Thyroid gland (tissue), 4 donors: ENCODE measurements at regions not wholly inside any gene's neighbourhood (a gene's known extent, or its start where the extent isn't known, plus 50 kb on each side); places are given as distances from the start of the nearest gene placed in this dataset.

Experiments
- DNase-seq, 2 donors: peaks; one replicate each; pipeline ENCODE4 v3.0.0-alpha.2; 2019
- H3K27ac ChIP-seq, 3 donors: fragments of 200-600 bp; sonication (generic); 1 replicate in 2 of 3; 2 replicates in 1 of 3; pipeline ENCODE4 v1.5.1; 2016 to 2019; ENCODE audit warnings: mild to moderate bottlenecking in 1 of 3, moderate library complexity in 1 of 3
- H3K27me3 ChIP-seq: fragments of 200-600 bp; sonication (generic); one replicate; pipeline ENCODE4 v1.5.1; 2019
- H3K36me3 ChIP-seq, 2 donors: fragments of 200-600 bp; sonication (generic); one replicate each; pipeline ENCODE4 v1.5.1; 2016 to 2019
- H3K4me1 ChIP-seq, 2 donors: fragments of 200-600 bp; sonication (generic); one replicate each; pipeline ENCODE4 v1.5.1; 2017 to 2019
- H3K4me3 ChIP-seq, 3 donors: fragments of 200-600 bp; sonication (generic); replicated peaks in 1 of 3; 1 replicate in 2 of 3; 2 replicates in 1 of 3; pipeline ENCODE4 v1.5.1; 2016; ENCODE audit warnings: mild to moderate bottlenecking in 1 of 3
- H3K9me3 ChIP-seq: fragments of 200-600 bp; sonication (generic); one replicate; pipeline ENCODE4 v1.5.1; 2017
- CTCF ChIP-seq, 6 experiments: fragments of 200-600 bp in 3 of 6; fragments of 450-650 bp in 3 of 6; sonication (generic) in 3 of 6; IDR thresholded peaks; one replicate each; pipeline ENCODE4 v1.5.1; 2016 to 2019; ENCODE audit warnings: antibody characterized with exemption in 6 of 6, mild to moderate bottlenecking in 2 of 6, inconsistent platforms in 1 of 6, moderate library complexity in 1 of 6
- POLR2A ChIP-seq, 2 donors: fragments of 450-650 bp; IDR thresholded peaks; one replicate each; pipeline ENCODE4 v1.6.1; 2017; ENCODE audit warnings: antibody characterized with exemption in 2 of 2, mild to moderate bottlenecking in 2 of 2, moderate library complexity in 1 of 2
- WGBS, 2 donors: methylation state at CpG; one replicate each; pipeline ENCODE4 v1.1.5; 2017; 5-methylcytosine and 5-hydroxymethylcytosine counted together
- intact Hi-C: fragments of 100-400 bp; cut with DNase I; formaldehyde crosslinking; loops from one replicate; pipeline ENCODE4 v1.15.1; 2023

DNA sequence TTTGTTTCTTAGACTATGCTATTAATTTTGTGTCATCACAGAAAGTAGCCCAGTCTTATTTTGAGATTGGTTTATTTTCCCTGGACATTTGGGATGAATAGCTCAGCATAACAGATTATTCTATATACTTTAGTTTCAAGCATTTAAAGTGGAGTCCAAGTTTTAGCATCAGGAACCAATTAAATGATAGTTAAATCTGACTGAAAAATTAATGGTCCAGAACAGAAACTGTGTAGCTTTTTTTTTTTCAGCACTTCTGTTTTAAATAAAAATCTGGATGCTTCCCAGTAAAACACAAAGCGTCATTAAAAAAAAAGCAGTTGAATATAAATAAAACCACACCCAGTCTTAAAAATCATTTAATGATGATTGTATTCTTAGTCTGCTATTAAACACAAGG is 59.4 kb upstream of the PITX2 start:
- intact Hi-C loops, result no loop called here
- Histone ChIP-seq H3K36me3 (no peaks in the 10 kb centered on the region), H3K4me3 (no peak overlapping the region), H3K4me1 (no peaks in the 10 kb centered on the region), H3K27ac (no peak overlapping the region), H3K9me3 (no peaks in the 10 kb centered on the region), H3K27me3 (no peaks in the 10 kb centered on the region)
- TF ChIP-seq POLR2A (IDR thresholded peaks at IDR 0.05), result no peak
- no peak for TF ChIP-seq CTCF (IDR thresholded peaks at IDR 0.05)
- 77 to 84% methylated on average over 1 of the region's 1 CpG for WGBS, 2 donors
- no peak for DNase-seq

GRCh38 chr4:110683601-110684000 is 60.7 kb upstream of the PITX2 start:
- Histone ChIP-seq H3K36me3 (no peaks in the 10 kb centered on the region), H3K9me3 (no peaks in the 10 kb centered on the region), H3K4me1 (no peaks in the 10 kb centered on the region), H3K27me3 (no peaks in the 10 kb centered on the region), H3K4me3 (no peak overlapping the region), H3K27ac (no peak overlapping the region)
- WGBS, 2 donors, result 86 to 91% methylated on average over 11 of the region's 11 CpGs
- no peak for DNase-seq
- intact Hi-C loops, result no loop called here
- TF ChIP-seq CTCF (IDR thresholded peaks at IDR 0.05), result no peak
- no peak for TF ChIP-seq POLR2A (IDR thresholded peaks at IDR 0.05)

- Histone ChIP-seq H3K4me3 (no peak overlapping the region), H3K4me1 (no peaks in the 10 kb centered on the region), H3K27me3 (no peaks in the 10 kb centered on the region), H3K27ac (no peak overlapping the region), H3K36me3 (no peaks in the 10 kb centered on the region), H3K9me3 (no peaks in the 10 kb centered on the region)
- DNase-seq, result no peak
- 55 to 57% methylated on average over 6 of the region's 6 CpGs for WGBS, 2 donors
- intact Hi-C loops, result no loop called here
- TF ChIP-seq CTCF (IDR thresholded peaks at IDR 0.05) (no peak), POLR2A (IDR thresholded peaks at IDR 0.05) (no peak)
These were observed 79.4 kb upstream of the PITX2 start for GRCh38 chr4:110702326-110702725.

DNA sequence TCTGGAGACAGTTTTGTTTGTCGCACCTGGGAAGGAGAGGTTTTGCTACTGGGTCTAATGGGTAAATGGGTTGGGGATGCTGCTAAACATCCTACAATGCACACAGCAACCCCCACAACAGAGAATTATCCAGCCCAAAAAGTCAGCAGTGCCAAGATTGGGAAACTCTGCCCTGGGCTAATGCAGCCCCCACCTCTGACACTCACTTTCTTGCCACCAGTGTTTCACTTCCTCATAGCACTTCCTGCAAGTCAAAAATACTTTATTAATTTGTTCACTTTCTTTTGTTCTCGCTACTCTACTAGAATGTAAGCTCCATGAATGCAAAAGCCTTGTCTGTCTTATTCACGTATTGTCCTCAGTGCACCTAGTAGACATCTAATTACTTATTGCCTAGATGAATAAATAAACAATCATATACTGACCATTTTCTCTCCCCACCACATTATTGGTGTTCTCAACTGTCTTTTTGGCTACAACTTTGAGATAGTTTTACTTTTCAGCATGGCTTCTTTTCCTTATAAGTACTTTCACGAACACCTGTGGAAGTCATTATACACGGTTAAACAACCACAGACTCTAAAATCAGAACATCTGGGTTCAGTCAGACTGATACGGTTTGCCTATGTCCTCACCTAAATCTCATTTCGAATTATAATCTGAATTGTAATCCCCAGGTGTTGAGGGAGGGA is 82.0 kb upstream of the PITX2 start:
- H3K4me3 ChIP-seq, result no peak overlapping the region
- DNase-seq, result no peak
- no peaks in the 10 kb centered on the region for H3K36me3 ChIP-seq
- 84 to 85% methylated on average over 7 of the region's 7 CpGs for WGBS, 2 donors
- no peaks in the 10 kb centered on the region for H3K27me3 ChIP-seq
- H3K27ac ChIP-seq, result no peak overlapping the region
- no peak for TF ChIP-seq POLR2A (IDR thresholded peaks at IDR 0.05)
- TF ChIP-seq CTCF (IDR thresholded peaks at IDR 0.05), result no peak
- intact Hi-C loops, result no loop called here
- H3K9me3 ChIP-seq, result no peaks in the 10 kb centered on the region
- no peaks in the 10 kb centered on the region for H3K4me1 ChIP-seq

- intact Hi-C loops, result no loop called here
- H3K4me3 ChIP-seq, result no peak overlapping the region
- H3K9me3 ChIP-seq, result no peaks in the 10 kb centered on the region
- no peak for TF ChIP-seq POLR2A (IDR thresholded peaks at IDR 0.05)
- no peak for TF ChIP-seq CTCF (IDR thresholded peaks at IDR 0.05)
- 85 to 90% methylated on average over 4 of the region's 4 CpGs for WGBS, 2 donors
- no peaks in the 10 kb centered on the region for H3K4me1 ChIP-seq
- no peaks in the 10 kb centered on the region for H3K36me3 ChIP-seq
- H3K27ac ChIP-seq, result no peak overlapping the region
- H3K27me3 ChIP-seq, result no peaks in the 10 kb centered on the region
- DNase-seq, result no peak
These were observed 82.5 kb upstream of the PITX2 start for GRCh38 chr4:110705440-110705782.
